ENCODE measurements at regions not wholly inside any gene's neighbourhood (a gene's known extent, or its start where the extent isn't known, plus 50 kb on each side); places are given as distances from the start of the nearest gene placed in this dataset.

DNA sequence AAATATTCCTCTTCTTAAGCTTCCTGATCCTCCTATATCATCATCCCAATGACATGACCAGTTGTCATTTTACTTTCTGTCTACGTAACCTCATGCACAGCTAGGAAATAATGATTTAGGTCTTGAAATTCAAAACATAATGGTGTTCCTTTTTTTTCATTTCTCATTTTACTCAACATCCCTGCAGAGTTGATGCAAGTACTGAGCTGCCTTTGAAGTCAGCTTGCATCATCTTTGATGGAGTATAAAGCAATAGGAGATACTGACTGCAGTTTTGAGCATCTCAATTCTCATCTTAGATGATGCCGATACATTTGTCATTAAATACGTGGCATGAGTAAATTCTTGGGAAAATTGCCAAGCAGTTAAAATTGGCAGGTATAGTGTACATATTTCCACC is 346.1 kb downstream of the ZIC1 start:
- no peaks in the 10 kb centered on the region for H3K27me3 ChIP-seq (ENCODE audit: insufficient read depth, low read length)
- H3K9ac ChIP-seq (ENCODE audit: low read length), result no peak overlapping the region
- DNase-seq (ENCODE audit: low read depth) (no peak), FAIRE-seq (no peak)
- H3K79me2 ChIP-seq (ENCODE audit: insufficient read depth, low read length), result no peaks in the 10 kb centered on the region
- H3K4me2 ChIP-seq (ENCODE audit: low read length), result no peak overlapping the region
- H3K4me1 ChIP-seq (ENCODE audit: insufficient read depth, low read length), result no peaks in the 10 kb centered on the region
- no peak overlapping the region for H2AFZ ChIP-seq (ENCODE audit: low read depth, low read length)
- no peaks in the 10 kb centered on the region for H4K20me1 ChIP-seq (ENCODE audit: insufficient read depth, low read length)
- Mint-ChIP-seq H3K4me3 (ENCODE audit: unreplicated experiment) (no peak overlapping the region), H3K4me1 (ENCODE audit: low read depth, unreplicated experiment) (no peaks in the 10 kb centered on the region), H3K9me3 (ENCODE audit: unreplicated experiment) (peaks cover under 1% of the 10 kb centered on the region), H3K27me3 (ENCODE audit: low read depth, unreplicated experiment) (no peaks in the 10 kb centered on the region), H3K36me3 (ENCODE audit: low read depth, unreplicated experiment) (no peaks in the 10 kb centered on the region), H3K27ac (ENCODE audit: unreplicated experiment) (no peak overlapping the region)
- H3K9me3 ChIP-seq (ENCODE audit: insufficient read depth, low read depth, low read length), result no peaks in the 10 kb centered on the region
- no peak overlapping the region for H3K27ac ChIP-seq (ENCODE audit: low read depth, low read length)
- no peaks in the 10 kb centered on the region for H3K36me3 ChIP-seq (ENCODE audit: insufficient read depth, low read length)
- no peak overlapping the region for H3K4me3 ChIP-seq (ENCODE audit: insufficient read depth, low read depth, low read length)
- no peak for TF ChIP-seq EZH2 (IDR thresholded peaks at IDR 0.05; ENCODE audit: insufficient read depth, low read length)
- TF ChIP-seq, protein P1, sequence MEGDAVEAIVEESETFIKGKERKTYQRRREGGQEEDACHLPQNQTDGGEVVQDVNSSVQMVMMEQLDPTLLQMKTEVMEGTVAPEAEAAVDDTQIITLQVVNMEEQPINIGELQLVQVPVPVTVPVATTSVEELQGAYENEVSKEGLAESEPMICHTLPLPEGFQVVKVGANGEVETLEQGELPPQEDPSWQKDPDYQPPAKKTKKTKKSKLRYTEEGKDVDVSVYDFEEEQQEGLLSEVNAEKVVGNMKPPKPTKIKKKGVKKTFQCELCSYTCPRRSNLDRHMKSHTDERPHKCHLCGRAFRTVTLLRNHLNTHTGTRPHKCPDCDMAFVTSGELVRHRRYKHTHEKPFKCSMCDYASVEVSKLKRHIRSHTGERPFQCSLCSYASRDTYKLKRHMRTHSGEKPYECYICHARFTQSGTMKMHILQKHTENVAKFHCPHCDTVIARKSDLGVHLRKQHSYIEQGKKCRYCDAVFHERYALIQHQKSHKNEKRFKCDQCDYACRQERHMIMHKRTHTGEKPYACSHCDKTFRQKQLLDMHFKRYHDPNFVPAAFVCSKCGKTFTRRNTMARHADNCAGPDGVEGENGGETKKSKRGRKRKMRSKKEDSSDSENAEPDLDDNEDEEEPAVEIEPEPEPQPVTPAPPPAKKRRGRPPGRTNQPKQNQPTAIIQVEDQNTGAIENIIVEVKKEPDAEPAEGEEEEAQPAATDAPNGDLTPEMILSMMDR (IDR thresholded peaks at IDR 0.05; ENCODE audit: insufficient read depth, low read depth, low read length), result no peak

DNA sequence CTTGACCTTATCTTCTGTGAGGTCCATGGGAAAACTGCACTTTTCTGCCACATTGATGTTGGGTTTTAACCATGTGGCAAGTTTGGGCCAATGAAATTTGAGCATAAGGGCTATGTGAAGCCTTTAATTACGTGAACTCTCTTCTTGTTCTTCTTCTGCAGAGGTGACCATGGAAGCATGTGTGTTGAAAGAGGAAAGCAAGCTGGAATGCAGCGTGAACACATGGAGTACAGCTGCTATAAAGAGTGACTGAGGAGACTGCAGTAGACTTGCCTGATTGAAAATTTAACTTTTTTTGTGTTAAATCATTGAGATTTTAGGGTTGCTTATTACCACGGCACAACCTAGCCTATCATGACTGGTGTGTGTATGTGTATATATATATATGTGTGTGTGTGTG is 347.3 kb downstream of the ZIC1 start:
- Histone ChIP-seq H2AFZ (ENCODE audit: low read depth, low read length) (no peak overlapping the region), H3K36me3 (ENCODE audit: insufficient read depth, low read length) (no peaks in the 10 kb centered on the region), H3K9ac (ENCODE audit: low read length) (no peak overlapping the region), H3K4me3 (ENCODE audit: insufficient read depth, low read depth, low read length) (no peak overlapping the region), H3K9me3 (ENCODE audit: insufficient read depth, low read depth, low read length) (no peaks in the 10 kb centered on the region), H4K20me1 (ENCODE audit: insufficient read depth, low read length) (no peaks in the 10 kb centered on the region), H3K27me3 (ENCODE audit: insufficient read depth, low read length) (no peaks in the 10 kb centered on the region), H3K4me1 (ENCODE audit: insufficient read depth, low read length) (no peaks in the 10 kb centered on the region), H3K27ac (ENCODE audit: low read depth, low read length) (no peak overlapping the region), H3K4me2 (ENCODE audit: low read length) (no peak overlapping the region), H3K79me2 (ENCODE audit: insufficient read depth, low read length) (no peaks in the 10 kb centered on the region)
- DNase-seq (ENCODE audit: low read depth), result no peak
- Mint-ChIP-seq H3K4me1 (ENCODE audit: low read depth, unreplicated experiment) (no peaks in the 10 kb centered on the region), H3K27me3 (ENCODE audit: low read depth, unreplicated experiment) (no peaks in the 10 kb centered on the region), H3K27ac (ENCODE audit: unreplicated experiment) (no peak overlapping the region), H3K36me3 (ENCODE audit: low read depth, unreplicated experiment) (no peaks in the 10 kb centered on the region), H3K4me3 (ENCODE audit: unreplicated experiment) (no peak overlapping the region), H3K9me3 (ENCODE audit: unreplicated experiment) (no peaks in the 10 kb centered on the region)
- no peak for TF ChIP-seq EZH2 (IDR thresholded peaks at IDR 0.05; ENCODE audit: insufficient read depth, low read length)
- TF ChIP-seq, protein P1 (IDR thresholded peaks at IDR 0.05; ENCODE audit: insufficient read depth, low read depth, low read length), result no peak
- no peak for FAIRE-seq

DNA sequence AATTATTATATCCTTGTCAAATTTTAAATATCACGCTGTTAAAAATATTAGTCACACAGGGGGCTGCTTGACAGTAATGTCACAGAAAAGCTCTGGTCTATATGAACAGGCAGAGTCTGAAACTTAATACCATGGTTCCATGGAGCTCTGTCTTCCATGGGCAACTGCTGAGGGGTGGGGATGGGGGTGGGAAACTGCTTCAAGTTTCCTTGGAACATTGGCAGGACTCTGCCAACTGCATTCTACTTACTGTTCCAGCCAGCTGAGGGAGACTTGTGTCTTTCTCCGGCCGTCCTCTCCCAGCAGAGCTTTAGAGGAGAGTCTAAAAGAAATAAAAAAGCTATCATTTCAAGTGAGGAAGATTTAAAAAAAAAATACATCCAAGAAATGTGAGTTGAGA is 348.7 kb downstream of the ZIC1 start:
- Mint-ChIP-seq H3K27me3 (ENCODE audit: low read depth, unreplicated experiment) (no peaks in the 10 kb centered on the region), H3K36me3 (ENCODE audit: low read depth, unreplicated experiment) (no peaks in the 10 kb centered on the region), H3K4me1 (ENCODE audit: low read depth, unreplicated experiment) (no peaks in the 10 kb centered on the region), H3K27ac (ENCODE audit: unreplicated experiment) (no peak overlapping the region), H3K9me3 (ENCODE audit: unreplicated experiment) (no peaks in the 10 kb centered on the region), H3K4me3 (ENCODE audit: unreplicated experiment) (no peak overlapping the region)
- H3K27me3 ChIP-seq (ENCODE audit: insufficient read depth, low read length), result no peaks in the 10 kb centered on the region
- H3K9me3 ChIP-seq (ENCODE audit: insufficient read depth, low read depth, low read length), result no peaks in the 10 kb centered on the region
- no peak for DNase-seq (ENCODE audit: low read depth)
- no peaks in the 10 kb centered on the region for H3K79me2 ChIP-seq (ENCODE audit: insufficient read depth, low read length)
- no peak overlapping the region for H3K4me3 ChIP-seq (ENCODE audit: insufficient read depth, low read depth, low read length)
- TF ChIP-seq, protein P1 (IDR thresholded peaks at IDR 0.05; ENCODE audit: insufficient read depth, low read depth, low read length), result no peak
- no peak for TF ChIP-seq EZH2 (IDR thresholded peaks at IDR 0.05; ENCODE audit: insufficient read depth, low read length)
- H3K27ac ChIP-seq (ENCODE audit: low read depth, low read length), result no peak overlapping the region
- H4K20me1 ChIP-seq (ENCODE audit: insufficient read depth, low read length), result no peaks in the 10 kb centered on the region
- no peaks in the 10 kb centered on the region for H3K36me3 ChIP-seq (ENCODE audit: insufficient read depth, low read length)
- no peak overlapping the region for H3K4me2 ChIP-seq (ENCODE audit: low read length)
- no peak overlapping the region for H2AFZ ChIP-seq (ENCODE audit: low read depth, low read length)
- no peak for FAIRE-seq
- H3K9ac ChIP-seq (ENCODE audit: low read length), result no peak overlapping the region
- H3K4me1 ChIP-seq (ENCODE audit: insufficient read depth, low read length), result no peaks in the 10 kb centered on the region
